HL-60 (cell line): ENCODE measurements at regions not wholly inside any gene's neighbourhood (a gene's known extent, or its start where the extent isn't known, plus 50 kb on each side); places are given as distances from the start of the nearest gene placed in this dataset.

Experiments
- REST ChIP-seq: IDR thresholded peaks from 2 replicates; pipeline ENCODE4 v1.6.1; 2012; ENCODE audit warnings: low read depth; ENCODE audit not compliant: insufficient replicate concordance
- SPI1 ChIP-seq: IDR thresholded peaks from 2 replicates; pipeline ENCODE4 v1.6.1; 2012; ENCODE audit warnings: low read depth, mild to moderate bottlenecking, borderline replicate concordance
- TF ChIP-seq, protein P1 (sequence below): IDR thresholded peaks from one replicate; pipeline ENCODE4 v1.5.1; 2011; ENCODE audit warnings: low read length, control low read depth, inconsistent platforms; ENCODE audit not compliant: insufficient read depth

DNA sequence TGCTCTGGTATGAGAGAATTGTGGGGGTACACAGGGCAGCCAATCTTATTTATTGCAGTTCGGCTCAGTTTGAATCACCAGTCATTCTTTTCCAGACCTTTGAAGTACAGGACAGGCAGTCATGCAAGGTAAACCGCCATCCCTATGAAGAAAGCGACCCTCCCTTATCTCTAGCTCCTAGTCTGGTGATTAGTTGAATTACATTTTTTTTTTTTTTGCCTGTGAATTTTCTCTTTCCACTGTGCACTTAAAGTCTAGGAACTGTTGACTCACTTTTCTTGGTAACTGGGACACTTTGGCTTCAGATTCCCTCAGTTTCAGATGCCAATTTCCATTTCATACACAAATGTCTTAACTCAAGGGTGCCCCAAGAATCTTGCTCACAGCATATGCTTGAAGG lies 82.4 kb upstream of the FAM9C start:
- TF ChIP-seq, protein P1, sequence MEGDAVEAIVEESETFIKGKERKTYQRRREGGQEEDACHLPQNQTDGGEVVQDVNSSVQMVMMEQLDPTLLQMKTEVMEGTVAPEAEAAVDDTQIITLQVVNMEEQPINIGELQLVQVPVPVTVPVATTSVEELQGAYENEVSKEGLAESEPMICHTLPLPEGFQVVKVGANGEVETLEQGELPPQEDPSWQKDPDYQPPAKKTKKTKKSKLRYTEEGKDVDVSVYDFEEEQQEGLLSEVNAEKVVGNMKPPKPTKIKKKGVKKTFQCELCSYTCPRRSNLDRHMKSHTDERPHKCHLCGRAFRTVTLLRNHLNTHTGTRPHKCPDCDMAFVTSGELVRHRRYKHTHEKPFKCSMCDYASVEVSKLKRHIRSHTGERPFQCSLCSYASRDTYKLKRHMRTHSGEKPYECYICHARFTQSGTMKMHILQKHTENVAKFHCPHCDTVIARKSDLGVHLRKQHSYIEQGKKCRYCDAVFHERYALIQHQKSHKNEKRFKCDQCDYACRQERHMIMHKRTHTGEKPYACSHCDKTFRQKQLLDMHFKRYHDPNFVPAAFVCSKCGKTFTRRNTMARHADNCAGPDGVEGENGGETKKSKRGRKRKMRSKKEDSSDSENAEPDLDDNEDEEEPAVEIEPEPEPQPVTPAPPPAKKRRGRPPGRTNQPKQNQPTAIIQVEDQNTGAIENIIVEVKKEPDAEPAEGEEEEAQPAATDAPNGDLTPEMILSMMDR, result no peak
- TF ChIP-seq SPI1, result no peak
- no peak for TF ChIP-seq REST
